ENCODE measurements at regions not wholly inside any gene's neighbourhood (a gene's known extent, or its start where the extent isn't known, plus 50 kb on each side); places are given as distances from the start of the nearest gene placed in this dataset.
A peak's percentile ranks its signal among the peaks of the same experiment; 100 is the strongest.

- no peaks in the 10 kb centered on the region for H3K27me3 ChIP-seq
- no peaks in the 10 kb centered on the region for H3K36me3 ChIP-seq
- intact Hi-C loops (cut with DNase I) = no loop called here
- ATAC-seq (no peak), DNase-seq (no peak)
- TF ChIP-seq CTCF (IDR thresholded peaks at IDR 0.05) = no peak
- TF ChIP-seq POLR2A (IDR thresholded peaks at IDR 0.05) = no peak
- WGBS (ENCODE audit: insufficient coverage, low coverage, low lambda C conversion rate, missing lambda C conversion rate) = 88% methylated on average over 2 of the region's 2 CpGs
- H3K4me1 ChIP-seq = no peaks in the 10 kb centered on the region
- no peak overlapping the region for H3K27ac ChIP-seq
- H3K9me3 ChIP-seq = no peaks in the 10 kb centered on the region
- H3K4me3 ChIP-seq = no peak overlapping the region
Measured at GRCh38 chr1:81702079-81702715, 98.5 kb upstream of the ADGRL2 start.

- Histone ChIP-seq H3K27me3 (no peaks in the 10 kb centered on the region), H3K4me3 (no peak overlapping the region), H3K27ac (no peak overlapping the region), H3K36me3 (no peaks in the 10 kb centered on the region), H3K9me3 (no peaks in the 10 kb centered on the region), H3K4me1 (no peaks in the 10 kb centered on the region)
- intact Hi-C loops (cut with DNase I) = no loop called here
- no peak for TF ChIP-seq CTCF (IDR thresholded peaks at IDR 0.05)
- no peak for TF ChIP-seq POLR2A (IDR thresholded peaks at IDR 0.05)
- DNase-seq = no peak
- no peak for ATAC-seq
- 73% methylated on average over 7 of the region's 7 CpGs for WGBS (ENCODE audit: insufficient coverage, low coverage, low lambda C conversion rate, missing lambda C conversion rate)
Measured at GRCh38 chr1:81700728-81701470, 99.8 kb upstream of the ADGRL2 start.

- Histone ChIP-seq H3K36me3 (no peaks in the 10 kb centered on the region), H3K27ac (no peak overlapping the region), H3K4me1 (no peaks in the 10 kb centered on the region), H3K27me3 (no peaks in the 10 kb centered on the region), H3K4me3 (no peak overlapping the region), H3K9me3 (no peaks in the 10 kb centered on the region)
- 71% methylated on average over 4 of the region's 4 CpGs for WGBS (ENCODE audit: insufficient coverage, low coverage, low lambda C conversion rate, missing lambda C conversion rate)
- TF ChIP-seq POLR2A (IDR thresholded peaks at IDR 0.05) (no peak), CTCF (IDR thresholded peaks at IDR 0.05) (no peak)
- no peak for DNase-seq
- no peak for ATAC-seq
- intact Hi-C loops (cut with DNase I) = no loop called here
Measured at GRCh38 chr1:81699234-81699633, 101.5 kb upstream of the ADGRL2 start.

GRCh38 chr1:81695741-81696140, 105.0 kb upstream of the ADGRL2 start:
- Histone ChIP-seq H3K4me1 (no peaks in the 10 kb centered on the region), H3K9me3 (no peaks in the 10 kb centered on the region), H3K27me3 (no peaks in the 10 kb centered on the region), H3K27ac (no peak overlapping the region), H3K4me3 (no peak overlapping the region), H3K36me3 (no peaks in the 10 kb centered on the region)
- ATAC-seq = peak in 3 of 4 donors; percentile 49 to 60 (median 51)
- WGBS (ENCODE audit: insufficient coverage, low coverage, low lambda C conversion rate, missing lambda C conversion rate) = 82% methylated on average over 3 of the region's 3 CpGs
- intact Hi-C loops (cut with DNase I) = no loop called here
- no peak for DNase-seq
- TF ChIP-seq POLR2A (IDR thresholded peaks at IDR 0.05) = no peak
- TF ChIP-seq CTCF (IDR thresholded peaks at IDR 0.05) = no peak

Measured in right lobe of liver (tissue), 6 donors.